HCT116 (cell line): ENCODE measurements at regions not wholly inside any gene's neighbourhood (a gene's known extent, or its start where the extent isn't known, plus 50 kb on each side); places are given as distances from the start of the nearest gene placed in this dataset.

Experiments
- ATAC-seq: fragments of 200-7000 bp; cut with Tn5 transposase; 2 replicates; pipeline ENCODE4 v1.9.1; 2020; ENCODE audit warnings: mild to moderate bottlenecking, moderate library complexity
- BruUV-seq: library from RNA; stranded (reverse); fragments of 400-500 nt; replicated peaks from 2 replicates; lab custom pipeline; 2021; lab: Mats Ljungman, UMichigan
- CTCF ChIA-PET: fragments of 300-600 bp; sonication (Branson Sonifier 250); formaldehyde crosslinking; loops from one replicate; lab custom pipeline; 2021; ENCODE audit warnings: antibody characterized with exemption; lab: Charles Lee
- POLR2A ChIA-PET: fragments of 300-600, 350-600 bp; sonication (Branson Sonifier 250); formaldehyde crosslinking; loops from one replicate; lab custom pipeline; 2021; ENCODE audit warnings: antibody characterized with exemption; lab: Charles Lee
- RAD21 ChIA-PET, 2 experiments: fragments of 300-600 bp; sonication (Branson Sonifier 250); formaldehyde crosslinking; loops; one replicate each; lab custom pipeline; 2023; ENCODE audit warnings: low total read pairs in 2 of 2; ENCODE audit not compliant: uncharacterized antibody in 2 of 2, unreplicated experiment in 2 of 2, low non-redundant PET in 1 of 2; lab: Charles Lee
- DNase-seq: peaks from one replicate; pipeline ENCODE4 v3.0.0-alpha.2; 2010; ENCODE audit warnings: low read depth, low spot score
- H2AFZ ChIP-seq: fragments of 200-600 bp; shearing (Covaris generic), sonication (generic); 2 replicates; pipeline ENCODE4 v1.6.1; 2017; ENCODE audit warnings: low read depth, mixed run types, mixed read lengths, antibody characterized with exemption, low read length; ENCODE audit not compliant: poor library complexity, severe bottlenecking
- H3K27ac ChIP-seq: 2 replicates; pipeline ENCODE4 v1.5.1; 2012; ENCODE audit warnings: low read depth, low read length
- H3K27me3 ChIP-seq: fragments of 200-600 bp; sonication (generic); 2 replicates; pipeline ENCODE4 v1.6.1; 2016; ENCODE audit warnings: mixed run types, low read length, mixed read lengths; ENCODE audit not compliant: insufficient read depth
- H3K36me3 ChIP-seq, 2 experiments: fragments of 200-500 bp in 1 of 2; fragments of 200-600 bp in 1 of 2; sonication (Bioruptor generic) in 1 of 2; sonication (generic) in 1 of 2; 2 replicates each; pipeline versions ENCODE4 v1.5.1 to v1.6.1; 2014 to 2016; ENCODE audit warnings: low read length in 2 of 2, inconsistent platforms in 1 of 2, mixed read lengths in 1 of 2, mixed run types in 1 of 2; ENCODE audit not compliant: insufficient read depth in 2 of 2, control insufficient read depth in 1 of 2
- H3K4me1 ChIP-seq, 2 experiments: fragments of 200-600 bp in 1 of 2; sonication (generic) in 1 of 2; 2 replicates each; pipeline versions ENCODE4 v1.5.1 to v1.6.1; 2012 to 2017; ENCODE audit warnings: low read length in 2 of 2, inconsistent platforms in 1 of 2, mild to moderate bottlenecking in 1 of 2, mixed read lengths in 1 of 2, mixed run types in 1 of 2, moderate library complexity in 1 of 2; ENCODE audit not compliant: insufficient read depth in 2 of 2, control insufficient read depth in 1 of 2
- H3K4me2 ChIP-seq: fragments of 200-600 bp; sonication (generic); 2 replicates; pipeline ENCODE4 v1.6.1; 2017; ENCODE audit warnings: mixed run types, low read length, mixed read lengths
- H3K4me3 ChIP-seq, 2 experiments: fragments of 200-600 bp in 1 of 2; sonication (generic) in 1 of 2; replicated peaks in 1 of 2; 2 replicates each; pipeline ENCODE4 v1.5.1; 2011 to 2016; ENCODE audit warnings: low read length in 2 of 2, control low read depth in 1 of 2, low read depth in 1 of 2, mild to moderate bottlenecking in 1 of 2, mixed read lengths in 1 of 2, mixed run types in 1 of 2
- H3K79me2 ChIP-seq: fragments of 200-600 bp; sonication (generic); 2 replicates; pipeline ENCODE4 v1.6.1; 2017; ENCODE audit warnings: mild to moderate bottlenecking, mixed run types, low read length, moderate library complexity, mixed read lengths; ENCODE audit not compliant: insufficient read depth
- H3K9ac ChIP-seq: fragments of 200-600 bp; sonication (generic); 2 replicates; pipeline ENCODE4 v1.6.1; 2016; ENCODE audit warnings: low read length, mixed read lengths
- H3K9me2 ChIP-seq: fragments of 200-600 bp; sonication (generic), shearing (Covaris generic); 2 replicates; pipeline ENCODE4 v1.6.1; 2017; ENCODE audit warnings: mixed run types, mild to moderate bottlenecking, moderate library complexity; ENCODE audit not compliant: insufficient read depth
- H3K9me3 ChIP-seq, 2 experiments: fragments of 200-500 bp in 1 of 2; fragments of 200-600 bp in 1 of 2; sonication (Bioruptor generic) in 1 of 2; sonication (generic) in 1 of 2; 2 replicates each; pipeline ENCODE4 v1.6.1; 2014 to 2017; ENCODE audit warnings: low read length in 2 of 2, mixed read lengths in 2 of 2, inconsistent platforms in 1 of 2, low read depth in 1 of 2, mild to moderate bottlenecking in 1 of 2, mixed run types in 1 of 2, moderate library complexity in 1 of 2; ENCODE audit not compliant: control insufficient read depth in 1 of 2, insufficient read depth in 1 of 2
- H4K20me1 ChIP-seq: fragments of 200-600 bp; sonication (generic), shearing (Covaris generic); 2 replicates; pipeline ENCODE4 v1.6.1; 2017; ENCODE audit warnings: mixed run types, mild to moderate bottlenecking, moderate library complexity; ENCODE audit not compliant: insufficient read depth
- ATF3 ChIP-seq: IDR thresholded peaks from 2 replicates; pipeline ENCODE4 v1.6.1; 2012
- CEBPB ChIP-seq: IDR thresholded peaks from 2 replicates; pipeline ENCODE4 v1.6.1; 2012; ENCODE audit warnings: low read depth
- CTCF ChIP-seq, 3 experiments: fragments of 200-600 bp in 1 of 3; sonication (generic) in 1 of 3; IDR thresholded peaks in 2 of 3; conservative IDR thresholded peaks in 1 of 3; 2 replicates each; pipeline ENCODE4 v1.5.1; 2012 to 2017; ENCODE audit warnings: low read depth in 2 of 3, low read length in 2 of 3, antibody characterized with exemption in 1 of 3, borderline replicate concordance in 1 of 3, control low read depth in 1 of 3, mild to moderate bottlenecking in 1 of 3, mixed read lengths in 1 of 3, mixed run types in 1 of 3, moderate library complexity in 1 of 3; ENCODE audit not compliant: insufficient read depth in 1 of 3
- EGR1 ChIP-seq: IDR thresholded peaks from 2 replicates; pipeline ENCODE4 v1.6.1; 2012; ENCODE audit warnings: low read depth
- ELF1 ChIP-seq: IDR thresholded peaks from 2 replicates; pipeline ENCODE4 v1.6.1; 2012; ENCODE audit warnings: low read depth, borderline replicate concordance
- EZH2phosphoT487 ChIP-seq: fragments of 200-600 bp; IDR thresholded peaks from 2 replicates; pipeline ENCODE4 v1.6.1; 2018; ENCODE audit warnings: antibody characterized with exemption, borderline replicate concordance
- FOSL1 ChIP-seq: IDR thresholded peaks from 2 replicates; pipeline ENCODE4 v1.6.1; 2012; ENCODE audit warnings: low read depth
- JUND ChIP-seq: IDR thresholded peaks from 2 replicates; pipeline ENCODE4 v1.6.1; 2012
- MAX ChIP-seq: IDR thresholded peaks from 2 replicates; pipeline ENCODE4 v1.6.1; 2012
- POLR2A ChIP-seq: IDR thresholded peaks from 2 replicates; pipeline ENCODE4 v1.7.0; 2011; ENCODE audit warnings: borderline replicate concordance; ENCODE audit not compliant: insufficient read depth, insufficient read length; ENCODE audit errors: extremely low read depth
- SIN3A ChIP-seq: IDR thresholded peaks from 2 replicates; pipeline ENCODE4 v1.6.1; 2012; ENCODE audit warnings: low read depth
- TCF7L2 ChIP-seq: IDR thresholded peaks from 2 replicates; pipeline ENCODE4 v1.7.0; 2011; ENCODE audit warnings: borderline replicate concordance, inconsistent platforms; ENCODE audit not compliant: insufficient read depth, insufficient read length; ENCODE audit errors: extremely low read depth
- YY1 ChIP-seq: IDR thresholded peaks from 2 replicates; pipeline ENCODE4 v1.6.1; 2011; ENCODE audit warnings: low read length, low read depth, moderate library complexity, mild to moderate bottlenecking; ENCODE audit not compliant: insufficient replicate concordance; ENCODE audit errors: extremely low read depth
- ZFX ChIP-seq: fragments of 450-650 bp; IDR thresholded peaks from 2 replicates; pipeline ENCODE4 v1.6.1; 2017
- intact Hi-C: fragments of 100-400 bp; cut with micrococcal nuclease; formaldehyde crosslinking; loops from 2 replicates; pipeline ENCODE4 v1.10.0; 2022
- TF ChIP-seq, protein P1 (sequence below): IDR thresholded peaks from 2 replicates; pipeline ENCODE4 v1.6.1; 2012; ENCODE audit warnings: low read depth

- no peaks in the 10 kb centered on the region for H3K9me2 ChIP-seq
- H2AFZ ChIP-seq: no peak overlapping the region
- H3K9ac ChIP-seq: no peak overlapping the region
- no peaks in the 10 kb centered on the region for H4K20me1 ChIP-seq
- RAD21 ChIA-PET: interaction anchor here in 1 of 2 experiments (0.6 kb wide), 1 partner anchor 98 kb away, joined by 3 read pairs; no protein-coding TSS in a partner anchor
- no peaks in the 10 kb centered on the region for H3K79me2 ChIP-seq
- no peaks in the 10 kb centered on the region for H3K9me3 ChIP-seq
- ATAC-seq (no peak), DNase-seq (no peak)
- H3K27me3 ChIP-seq: no peaks in the 10 kb centered on the region
- H3K4me2 ChIP-seq: no peak overlapping the region
- intact Hi-C loops: no loop called here
- H3K4me3 ChIP-seq: no peak overlapping the region
- TF ChIP-seq YY1: no peak
- no peak for TF ChIP-seq SIN3A
- TF ChIP-seq POLR2A: no peak
- no peak for TF ChIP-seq EGR1
- TF ChIP-seq EZH2phosphoT487: no peak
- TF ChIP-seq CEBPB: no peak
- TF ChIP-seq ELF1: no peak
- TF ChIP-seq MAX: no peak
- TF ChIP-seq FOSL1: no peak
- TF ChIP-seq TCF7L2: no peak
- TF ChIP-seq ZFX: no peak
- H3K27ac ChIP-seq: no peak overlapping the region
- POLR2A ChIA-PET: no interaction called here
- CTCF ChIA-PET: no interaction called here
- no TSS peak for BruUV-seq
- H3K36me3 ChIP-seq: no peaks in the 10 kb centered on the region
- H3K4me1 ChIP-seq: peaks cover 0 to 5% of the 10 kb centered on the region in 2 experiments; a peak in 1 of 4 replicates
Measured at GRCh38 chr2:88245109-88245508, 75.0 kb downstream of the THNSL2 start.

DNA sequence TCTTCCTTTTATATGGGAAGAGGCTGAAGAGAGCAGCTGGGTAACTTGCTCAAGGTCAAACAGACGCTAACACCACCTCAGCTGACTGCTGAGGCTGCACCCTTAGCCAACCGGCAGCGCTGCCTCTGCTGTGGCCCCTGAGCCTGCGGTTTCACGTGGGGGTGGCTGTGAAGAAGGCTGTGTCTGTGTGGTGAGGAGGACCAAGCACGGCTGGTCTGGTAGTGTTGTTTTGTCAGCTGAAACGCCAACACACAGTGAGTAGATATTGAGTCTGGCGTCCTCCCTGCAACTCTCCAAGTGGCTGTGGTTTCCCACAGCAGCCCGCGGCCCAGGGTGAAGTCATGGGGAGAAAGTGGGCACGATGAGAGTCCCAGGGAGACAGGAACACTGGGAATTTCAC, 69.6 kb downstream of the THNSL2 start:
- ChIA-PET POLR2A (no interaction called here), RAD21 (no interaction called here), CTCF (no interaction called here)
- Histone ChIP-seq H2AFZ (no peak overlapping the region), H3K27me3 (no peaks in the 10 kb centered on the region), H3K9me3 (no peaks in the 10 kb centered on the region), H3K9ac (no peak overlapping the region), H3K4me3 (no peak overlapping the region), H3K36me3 (no peaks in the 10 kb centered on the region), H3K4me1 (peaks cover 1 to 2% of the 10 kb centered on the region in 2 experiments; a peak in 2 of 4 replicates), H3K9me2 (no peaks in the 10 kb centered on the region), H3K27ac (no peak overlapping the region), H3K79me2 (no peaks in the 10 kb centered on the region), H3K4me2 (no peak overlapping the region), H4K20me1 (no peaks in the 10 kb centered on the region)
- DNase-seq (no peak), ATAC-seq (no peak)
- no TSS peak for BruUV-seq
- intact Hi-C loops: no loop called here
- TF ChIP-seq EZH2phosphoT487 (no peak), MAX (no peak), ATF3 (no peak), YY1 (no peak), JUND (no peak), CTCF (IDR thresholded peaks at IDR 0.05 in 2 of 3, conservative IDR thresholded peaks at IDR 0.05 in 1 of 3; ENCODE audit: borderline replicate concordance in 1 of 3, insufficient read depth in 1 of 3, low read depth in 2 of 3, low read length in 2 of 3) (no peak), ELF1 (no peak), TCF7L2 (no peak)
- TF ChIP-seq, protein P1, sequence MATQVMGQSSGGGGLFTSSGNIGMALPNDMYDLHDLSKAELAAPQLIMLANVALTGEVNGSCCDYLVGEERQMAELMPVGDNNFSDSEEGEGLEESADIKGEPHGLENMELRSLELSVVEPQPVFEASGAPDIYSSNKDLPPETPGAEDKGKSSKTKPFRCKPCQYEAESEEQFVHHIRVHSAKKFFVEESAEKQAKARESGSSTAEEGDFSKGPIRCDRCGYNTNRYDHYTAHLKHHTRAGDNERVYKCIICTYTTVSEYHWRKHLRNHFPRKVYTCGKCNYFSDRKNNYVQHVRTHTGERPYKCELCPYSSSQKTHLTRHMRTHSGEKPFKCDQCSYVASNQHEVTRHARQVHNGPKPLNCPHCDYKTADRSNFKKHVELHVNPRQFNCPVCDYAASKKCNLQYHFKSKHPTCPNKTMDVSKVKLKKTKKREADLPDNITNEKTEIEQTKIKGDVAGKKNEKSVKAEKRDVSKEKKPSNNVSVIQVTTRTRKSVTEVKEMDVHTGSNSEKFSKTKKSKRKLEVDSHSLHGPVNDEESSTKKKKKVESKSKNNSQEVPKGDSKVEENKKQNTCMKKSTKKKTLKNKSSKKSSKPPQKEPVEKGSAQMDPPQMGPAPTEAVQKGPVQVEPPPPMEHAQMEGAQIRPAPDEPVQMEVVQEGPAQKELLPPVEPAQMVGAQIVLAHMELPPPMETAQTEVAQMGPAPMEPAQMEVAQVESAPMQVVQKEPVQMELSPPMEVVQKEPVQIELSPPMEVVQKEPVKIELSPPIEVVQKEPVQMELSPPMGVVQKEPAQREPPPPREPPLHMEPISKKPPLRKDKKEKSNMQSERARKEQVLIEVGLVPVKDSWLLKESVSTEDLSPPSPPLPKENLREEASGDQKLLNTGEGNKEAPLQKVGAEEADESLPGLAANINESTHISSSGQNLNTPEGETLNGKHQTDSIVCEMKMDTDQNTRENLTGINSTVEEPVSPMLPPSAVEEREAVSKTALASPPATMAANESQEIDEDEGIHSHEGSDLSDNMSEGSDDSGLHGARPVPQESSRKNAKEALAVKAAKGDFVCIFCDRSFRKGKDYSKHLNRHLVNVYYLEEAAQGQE: no peak
